ENCODE measurements at regions not wholly inside any gene's neighbourhood (a gene's known extent, or its start where the extent isn't known, plus 50 kb on each side); places are given as distances from the start of the nearest gene placed in this dataset.

GRCh38 chr2:187215532-187216240 lies 232.4 kb downstream of the CALCRL start:
- no peaks in the 10 kb centered on the region for H3K36me3 ChIP-seq
- DNase-seq (ENCODE audit: low spot score in 2 of 2) = no peak
- peaks cover 6% of the 10 kb centered on the region for H3K9me3 ChIP-seq
- no peak overlapping the region for H3K27ac ChIP-seq
- H3K4me1 ChIP-seq = no peaks in the 10 kb centered on the region
- TF ChIP-seq POLR2A (IDR thresholded peaks at IDR 0.05) (no peak), POLR2AphosphoS5 (IDR thresholded peaks at IDR 0.05) (no peak), EP300 (IDR thresholded peaks at IDR 0.05) (no peak)
- TF ChIP-seq, protein P1, sequence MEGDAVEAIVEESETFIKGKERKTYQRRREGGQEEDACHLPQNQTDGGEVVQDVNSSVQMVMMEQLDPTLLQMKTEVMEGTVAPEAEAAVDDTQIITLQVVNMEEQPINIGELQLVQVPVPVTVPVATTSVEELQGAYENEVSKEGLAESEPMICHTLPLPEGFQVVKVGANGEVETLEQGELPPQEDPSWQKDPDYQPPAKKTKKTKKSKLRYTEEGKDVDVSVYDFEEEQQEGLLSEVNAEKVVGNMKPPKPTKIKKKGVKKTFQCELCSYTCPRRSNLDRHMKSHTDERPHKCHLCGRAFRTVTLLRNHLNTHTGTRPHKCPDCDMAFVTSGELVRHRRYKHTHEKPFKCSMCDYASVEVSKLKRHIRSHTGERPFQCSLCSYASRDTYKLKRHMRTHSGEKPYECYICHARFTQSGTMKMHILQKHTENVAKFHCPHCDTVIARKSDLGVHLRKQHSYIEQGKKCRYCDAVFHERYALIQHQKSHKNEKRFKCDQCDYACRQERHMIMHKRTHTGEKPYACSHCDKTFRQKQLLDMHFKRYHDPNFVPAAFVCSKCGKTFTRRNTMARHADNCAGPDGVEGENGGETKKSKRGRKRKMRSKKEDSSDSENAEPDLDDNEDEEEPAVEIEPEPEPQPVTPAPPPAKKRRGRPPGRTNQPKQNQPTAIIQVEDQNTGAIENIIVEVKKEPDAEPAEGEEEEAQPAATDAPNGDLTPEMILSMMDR (IDR thresholded peaks at IDR 0.05) = no peak
- no peak overlapping the region for H3K4me3 ChIP-seq
- no peaks in the 10 kb centered on the region for H3K27me3 ChIP-seq
- WGBS = 53% methylated on average over 1 of the region's 1 CpG

GRCh38 chr2:187214306-187214705 lies 233.7 kb downstream of the CALCRL start:
- no peak overlapping the region for H3K27ac ChIP-seq
- DNase-seq (ENCODE audit: low spot score in 2 of 2) = no peak
- H3K27me3 ChIP-seq = no peaks in the 10 kb centered on the region
- H3K36me3 ChIP-seq = no peaks in the 10 kb centered on the region
- H3K4me3 ChIP-seq = no peak overlapping the region
- no peaks in the 10 kb centered on the region for H3K4me1 ChIP-seq
- H3K9me3 ChIP-seq = peaks cover 6% of the 10 kb centered on the region
- 61% methylated on average over 3 of the region's 3 CpGs for WGBS
- no peak for TF ChIP-seq POLR2A (IDR thresholded peaks at IDR 0.05)
- no peak for TF ChIP-seq POLR2AphosphoS5 (IDR thresholded peaks at IDR 0.05)
- TF ChIP-seq, protein P1 (IDR thresholded peaks at IDR 0.05) = no peak
- no peak for TF ChIP-seq EP300 (IDR thresholded peaks at IDR 0.05)

DNA sequence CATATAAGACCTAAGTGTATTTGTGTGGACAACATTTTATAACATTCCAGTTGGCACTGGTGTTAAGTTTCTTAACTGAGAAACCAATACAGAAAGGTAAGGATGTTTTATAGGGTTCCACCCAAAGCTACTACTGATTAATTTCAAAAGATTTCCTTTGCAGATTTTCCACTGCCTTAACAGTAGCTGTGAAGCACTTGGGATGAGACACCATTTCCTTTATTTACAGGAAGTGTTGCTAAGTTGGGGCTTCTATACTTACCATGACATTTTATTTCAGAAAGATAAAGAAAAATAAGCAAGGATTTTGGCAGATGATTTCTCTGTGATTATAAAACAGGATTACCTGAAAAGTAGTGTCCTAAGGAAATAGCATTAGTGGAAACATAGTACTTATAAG lies 234.3 kb downstream of the CALCRL start:
- Histone ChIP-seq H3K9me3 (peaks cover 6% of the 10 kb centered on the region), H3K27me3 (no peaks in the 10 kb centered on the region), H3K36me3 (no peaks in the 10 kb centered on the region), H3K4me1 (no peaks in the 10 kb centered on the region), H3K4me3 (no peak overlapping the region), H3K27ac (no peak overlapping the region)
- TF ChIP-seq EP300 (IDR thresholded peaks at IDR 0.05) (no peak), POLR2A (IDR thresholded peaks at IDR 0.05) (no peak), POLR2AphosphoS5 (IDR thresholded peaks at IDR 0.05) (no peak)
- TF ChIP-seq, protein P1 (IDR thresholded peaks at IDR 0.05) = no peak
- DNase-seq (ENCODE audit: low spot score in 2 of 2) = no peak

- WGBS = 63% methylated on average over 3 of the region's 3 CpGs
- no peak for TF ChIP-seq EP300 (IDR thresholded peaks at IDR 0.05)
- TF ChIP-seq, protein P1 (IDR thresholded peaks at IDR 0.05) = no peak
- no peak for TF ChIP-seq POLR2AphosphoS5 (IDR thresholded peaks at IDR 0.05)
- TF ChIP-seq POLR2A (IDR thresholded peaks at IDR 0.05) = no peak
- no peaks in the 10 kb centered on the region for H3K27me3 ChIP-seq
These were observed 237.3 kb downstream of the CALCRL start for GRCh38 chr2:187210726-187211125.

GRCh38 chr2:187208199-187208785 lies 239.8 kb downstream of the CALCRL start:
- WGBS = 81% methylated on average over 3 of the region's 3 CpGs
- TF ChIP-seq, protein P1 (IDR thresholded peaks at IDR 0.05) = no peak
- no peak for TF ChIP-seq POLR2A (IDR thresholded peaks at IDR 0.05)
- no peak for TF ChIP-seq POLR2AphosphoS5 (IDR thresholded peaks at IDR 0.05)
- no peak for TF ChIP-seq EP300 (IDR thresholded peaks at IDR 0.05)
- no peak overlapping the region for H3K27ac ChIP-seq
- H3K4me1 ChIP-seq = peaks cover 5% of the 10 kb centered on the region
- no peaks in the 10 kb centered on the region for H3K36me3 ChIP-seq
- H3K4me3 ChIP-seq = no peak overlapping the region
- H3K27me3 ChIP-seq = no peaks in the 10 kb centered on the region
- DNase-seq (ENCODE audit: low spot score in 2 of 2) = no peak
- H3K9me3 ChIP-seq = peaks cover 6% of the 10 kb centered on the region

More at GRCh38 chr2:187210726-187211125, 237.3 kb downstream of the CALCRL start:
- DNase-seq (ENCODE audit: low spot score in 2 of 2) = no peak
- Histone ChIP-seq H3K4me3 (no peak overlapping the region), H3K27ac (no peak overlapping the region), H3K4me1 (peaks cover 5% of the 10 kb centered on the region), H3K9me3 (peaks cover 6% of the 10 kb centered on the region), H3K36me3 (no peaks in the 10 kb centered on the region)

All from suprapubic skin (tissue), 4 donors.